T-helper 2 cell treated with Interferon-gamma antibody and Interleukin-4, amounts not matched to agents 5 μg/mL and 100 μg/mL, for 36 hours (primary cell): ENCODE measurements at regions not wholly inside any gene's neighbourhood (a gene's known extent, or its start where the extent isn't known, plus 50 kb on each side); places are given as distances from the start of the nearest gene placed in this dataset.

ENCODE experiments used
- DNase-seq: peaks from one replicate; pipeline ENCODE4 v3.0.0; 2021; ENCODE audit warnings: low spot score
- H3K27ac Mint-ChIP-seq: one replicate; pipeline ENCODE4 v1.8.0; 2021; ENCODE audit warnings: mild to moderate bottlenecking, mixed read lengths
- H3K27me3 Mint-ChIP-seq: one replicate; pipeline ENCODE4 v1.8.0; 2021; ENCODE audit warnings: low read depth, mixed read lengths
- H3K36me3 Mint-ChIP-seq: one replicate; pipeline ENCODE4 v1.8.0; 2021; ENCODE audit warnings: low read depth, mixed read lengths
- H3K4me1 Mint-ChIP-seq: one replicate; pipeline ENCODE4 v1.8.0; 2021; ENCODE audit warnings: low read depth, mixed read lengths
- H3K4me3 Mint-ChIP-seq: one replicate; pipeline ENCODE4 v1.8.0; 2022; ENCODE audit warnings: mild to moderate bottlenecking, moderate library complexity, mixed read lengths
- H3K9me3 Mint-ChIP-seq: one replicate; pipeline ENCODE4 v1.8.0; 2021; ENCODE audit warnings: mixed read lengths

DNA sequence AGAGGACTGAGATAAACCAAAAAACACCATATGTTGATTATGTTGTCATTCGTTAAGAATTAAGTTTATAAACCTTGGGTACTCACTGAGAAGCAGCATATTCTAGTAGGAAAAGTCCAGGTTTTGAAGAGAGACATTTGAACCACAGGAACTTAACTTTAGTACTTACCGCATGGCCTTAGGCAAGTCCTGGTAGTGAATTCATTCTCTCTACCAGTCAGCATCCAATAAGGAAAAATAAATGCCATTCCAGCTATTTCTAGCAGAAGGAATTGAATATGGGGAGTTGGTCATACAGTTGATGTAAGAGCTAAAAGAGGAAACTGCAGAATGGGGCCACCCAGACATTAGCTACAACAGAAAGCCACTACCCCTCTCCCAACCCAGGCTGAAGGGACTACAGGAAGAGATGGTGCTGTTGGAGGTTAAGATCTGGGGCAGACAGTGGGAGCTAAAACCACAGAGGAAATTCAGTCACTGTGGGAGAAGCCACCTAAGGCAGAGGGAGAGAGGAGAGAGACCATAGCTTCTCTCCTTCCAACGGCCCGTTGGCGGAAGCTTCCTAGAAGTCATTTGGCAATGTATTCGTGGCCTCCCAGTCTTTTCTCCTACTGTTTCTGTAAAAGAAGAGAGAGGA is 133.8 kb upstream of the RARB start:
- H3K4me1 Mint-ChIP-seq = no peaks in the 10 kb centered on the region
- H3K27ac Mint-ChIP-seq = no peak overlapping the region
- H3K36me3 Mint-ChIP-seq = no peaks in the 10 kb centered on the region
- DNase-seq = no peak
- no peaks in the 10 kb centered on the region for H3K9me3 Mint-ChIP-seq
- H3K4me3 Mint-ChIP-seq = no peak overlapping the region
- H3K27me3 Mint-ChIP-seq = no peaks in the 10 kb centered on the region

DNA sequence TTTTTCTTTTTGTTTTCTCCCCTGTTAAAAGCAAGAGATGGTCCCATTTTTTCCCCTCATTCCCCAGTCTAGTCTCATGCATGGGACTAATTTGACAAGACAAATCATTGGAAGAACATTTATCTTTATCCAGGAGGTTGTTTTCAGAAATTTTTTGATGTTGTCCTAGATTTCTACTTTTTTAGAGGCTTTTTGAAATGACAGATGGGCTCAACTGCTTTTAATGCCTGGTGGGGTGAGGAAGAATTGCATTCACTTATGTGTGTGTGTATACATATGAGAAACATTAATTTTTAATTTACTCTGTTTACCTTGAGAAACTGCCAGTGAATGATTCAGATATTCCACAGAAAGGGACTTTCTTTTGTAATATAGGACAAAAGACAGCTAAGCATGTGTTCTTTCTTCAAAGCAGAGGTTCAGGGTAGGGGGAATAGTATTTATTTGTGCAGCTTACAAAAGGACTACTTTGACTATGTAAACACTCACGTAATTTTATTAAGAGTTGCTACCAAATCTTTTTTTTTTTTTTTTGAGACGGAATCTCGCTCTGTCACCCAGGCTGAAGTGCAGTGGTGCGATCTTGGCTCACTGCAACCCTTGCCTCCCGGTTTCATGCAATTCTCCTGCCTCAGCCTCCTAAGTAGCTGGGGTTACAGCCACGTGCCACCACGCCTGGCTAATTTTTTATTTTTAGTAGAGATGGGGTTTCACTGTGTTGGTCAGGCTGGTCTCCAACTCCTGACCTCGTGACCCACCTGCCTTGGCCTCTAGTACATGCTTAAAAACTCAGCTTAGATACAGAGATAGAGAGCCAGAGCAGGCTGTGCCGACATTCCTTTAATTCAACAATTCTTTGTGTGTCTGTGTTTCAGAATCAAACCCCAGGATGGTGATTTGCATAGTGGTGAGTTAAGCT is 130.1 kb upstream of the RARB start:
- Mint-ChIP-seq H3K27me3 (no peaks in the 10 kb centered on the region), H3K9me3 (no peaks in the 10 kb centered on the region), H3K4me1 (no peaks in the 10 kb centered on the region), H3K36me3 (no peaks in the 10 kb centered on the region), H3K27ac (no peak overlapping the region), H3K4me3 (no peak overlapping the region)
- no peak for DNase-seq

DNA sequence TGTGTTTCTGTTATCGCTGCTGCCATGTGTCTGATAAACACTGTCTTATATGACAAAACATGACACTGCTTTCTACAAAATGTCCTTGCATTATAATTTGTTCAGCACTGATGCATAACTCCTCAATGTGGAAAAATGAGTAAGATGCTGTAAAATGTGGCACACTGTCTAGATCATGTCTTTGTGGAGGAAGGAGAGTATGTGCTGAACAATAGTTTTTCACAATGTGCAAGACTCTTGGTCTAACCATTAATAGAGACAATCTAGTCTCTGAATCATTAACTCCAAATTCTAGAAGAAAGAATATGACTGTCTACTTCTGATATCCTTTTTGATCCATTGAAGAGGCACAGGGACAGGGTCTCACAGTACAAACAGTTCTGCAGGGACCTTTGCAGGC is 127.9 kb upstream of the RARB start:
- Mint-ChIP-seq H3K4me1 (no peaks in the 10 kb centered on the region), H3K4me3 (no peak overlapping the region), H3K9me3 (no peaks in the 10 kb centered on the region), H3K36me3 (no peaks in the 10 kb centered on the region), H3K27me3 (no peaks in the 10 kb centered on the region), H3K27ac (no peak overlapping the region)
- no peak for DNase-seq

DNA sequence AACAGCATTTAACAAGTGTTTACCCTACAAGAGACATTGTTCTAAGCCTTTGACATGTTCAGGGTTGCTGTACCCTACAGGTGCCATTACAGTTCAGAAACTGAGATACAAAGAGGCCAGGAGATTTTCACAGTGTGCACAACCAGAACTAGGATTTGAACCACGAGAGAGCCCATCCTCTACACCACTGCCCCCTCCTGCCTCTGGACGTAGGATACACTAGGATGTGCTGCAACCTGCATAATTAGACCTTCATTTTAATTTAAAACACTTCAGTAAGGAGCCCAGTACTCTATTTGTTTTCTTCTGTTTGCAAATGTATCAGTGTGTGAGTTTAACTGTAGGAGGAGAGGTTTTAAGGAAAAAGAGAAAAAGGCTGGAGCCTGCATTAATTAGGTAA is 123.1 kb upstream of the RARB start:
- Mint-ChIP-seq H3K27ac (no peak overlapping the region), H3K36me3 (no peaks in the 10 kb centered on the region), H3K4me1 (no peaks in the 10 kb centered on the region), H3K9me3 (no peaks in the 10 kb centered on the region), H3K4me3 (no peak overlapping the region), H3K27me3 (no peaks in the 10 kb centered on the region)
- no peak for DNase-seq

- H3K4me1 Mint-ChIP-seq = no peaks in the 10 kb centered on the region
- H3K36me3 Mint-ChIP-seq = no peaks in the 10 kb centered on the region
- H3K27ac Mint-ChIP-seq = no peak overlapping the region
- H3K9me3 Mint-ChIP-seq = no peaks in the 10 kb centered on the region
- H3K4me3 Mint-ChIP-seq = no peak overlapping the region
- no peak for DNase-seq
- no peaks in the 10 kb centered on the region for H3K27me3 Mint-ChIP-seq
These were observed 122.0 kb upstream of the RARB start for GRCh38 chr3:25306066-25306465.

GRCh38 chr3:25306705-25307104 is 121.4 kb upstream of the RARB start:
- H3K4me1 Mint-ChIP-seq = no peaks in the 10 kb centered on the region
- H3K9me3 Mint-ChIP-seq = no peaks in the 10 kb centered on the region
- H3K36me3 Mint-ChIP-seq = no peaks in the 10 kb centered on the region
- H3K27ac Mint-ChIP-seq = no peak overlapping the region
- H3K4me3 Mint-ChIP-seq = no peak overlapping the region
- DNase-seq = no peak
- no peaks in the 10 kb centered on the region for H3K27me3 Mint-ChIP-seq

DNA sequence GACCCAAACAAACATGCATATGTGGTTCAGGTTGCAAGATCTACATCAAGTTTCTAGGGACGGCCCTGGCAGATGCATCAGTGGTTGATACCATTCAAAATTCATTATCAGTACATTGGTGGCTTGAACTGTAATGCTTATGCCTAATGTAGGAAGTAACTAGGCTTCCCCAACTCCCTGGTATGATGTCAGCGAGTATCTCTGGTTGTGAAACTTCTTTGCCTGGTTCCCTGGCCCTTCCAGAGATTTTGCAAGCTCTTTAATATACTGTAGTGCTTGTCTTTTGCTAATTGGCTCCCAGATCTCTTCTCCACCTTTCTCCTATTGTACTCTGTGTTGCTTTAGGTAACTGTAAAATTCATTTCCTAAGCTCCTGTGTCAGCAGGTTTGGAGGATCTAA is 114.8 kb upstream of the RARB start:
- Mint-ChIP-seq H3K4me1 (no peaks in the 10 kb centered on the region), H3K27me3 (no peaks in the 10 kb centered on the region), H3K27ac (no peak overlapping the region), H3K9me3 (peaks cover 5% of the 10 kb centered on the region), H3K36me3 (no peaks in the 10 kb centered on the region), H3K4me3 (no peak overlapping the region)
- DNase-seq = no peak

- Mint-ChIP-seq H3K4me3 (no peak overlapping the region), H3K9me3 (no peaks in the 10 kb centered on the region)
These were observed 103.0 kb upstream of the RARB start for GRCh38 chr3:25324954-25325655.

DNA sequence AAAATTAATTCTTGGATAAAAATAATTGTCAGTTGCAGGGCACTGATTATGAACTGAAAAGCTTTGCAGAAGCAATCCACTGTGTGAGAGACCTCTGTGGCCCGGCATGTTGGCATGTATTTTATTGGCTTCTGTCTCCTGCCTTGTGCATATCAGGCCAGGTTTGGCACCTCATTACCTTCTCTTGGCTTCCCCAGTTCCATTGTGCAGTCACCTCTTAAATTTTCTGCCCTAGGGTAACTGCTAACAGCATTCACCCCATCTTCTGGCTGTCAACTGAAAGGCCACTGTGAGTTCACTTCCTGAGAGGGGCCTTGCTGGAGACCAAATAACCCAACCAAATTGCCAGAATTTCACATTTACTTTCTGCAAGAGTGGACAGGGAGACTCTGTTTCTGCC is 92.7 kb upstream of the RARB start:
- Mint-ChIP-seq H3K36me3 (no peaks in the 10 kb centered on the region), H3K27me3 (no peaks in the 10 kb centered on the region), H3K27ac (no peak overlapping the region), H3K9me3 (peaks cover 8% of the 10 kb centered on the region), H3K4me1 (no peaks in the 10 kb centered on the region), H3K4me3 (no peak overlapping the region)
- DNase-seq = no peak

More at GRCh38 chr3:25324954-25325655, 103.0 kb upstream of the RARB start:
- H3K27ac Mint-ChIP-seq = no peak overlapping the region
- H3K27me3 Mint-ChIP-seq = no peaks in the 10 kb centered on the region
- DNase-seq = no peak
- no peaks in the 10 kb centered on the region for H3K4me1 Mint-ChIP-seq
- no peaks in the 10 kb centered on the region for H3K36me3 Mint-ChIP-seq

- H3K9me3 Mint-ChIP-seq = peaks cover 3% of the 10 kb centered on the region
- H3K4me3 Mint-ChIP-seq = no peak overlapping the region
- no peak for DNase-seq
- H3K36me3 Mint-ChIP-seq = no peaks in the 10 kb centered on the region
- no peaks in the 10 kb centered on the region for H3K27me3 Mint-ChIP-seq
- H3K27ac Mint-ChIP-seq = no peak overlapping the region
- no peaks in the 10 kb centered on the region for H3K4me1 Mint-ChIP-seq
These were observed 89.8 kb upstream of the RARB start for GRCh38 chr3:25338158-25338725.

GRCh38 chr3:25339225-25339624 is 88.8 kb upstream of the RARB start:
- H3K27ac Mint-ChIP-seq = no peak overlapping the region
- no peak overlapping the region for H3K4me3 Mint-ChIP-seq
- H3K4me1 Mint-ChIP-seq = no peaks in the 10 kb centered on the region
- no peaks in the 10 kb centered on the region for H3K36me3 Mint-ChIP-seq
- DNase-seq = no peak
- no peaks in the 10 kb centered on the region for H3K27me3 Mint-ChIP-seq
- H3K9me3 Mint-ChIP-seq = peaks cover 3% of the 10 kb centered on the region

DNA sequence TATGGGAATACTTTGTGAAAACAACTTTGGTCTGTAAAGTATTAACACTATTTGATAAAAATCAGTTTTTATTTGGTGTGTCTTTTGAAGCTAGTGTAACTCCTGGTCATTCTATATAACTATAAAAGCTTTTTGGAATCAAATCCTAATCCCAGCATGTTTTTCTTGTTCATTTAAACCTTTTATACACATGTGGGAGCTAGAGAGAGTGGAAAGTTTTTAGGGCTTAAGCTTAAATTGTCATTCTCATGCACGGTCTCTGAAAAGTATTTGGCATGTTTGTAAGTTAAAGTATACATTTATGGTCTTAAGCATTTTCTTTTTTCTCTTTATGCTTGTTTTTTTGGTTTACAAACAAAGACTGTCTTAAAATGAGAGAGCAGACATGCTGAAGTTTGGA is 83.4 kb upstream of the RARB start:
- Mint-ChIP-seq H3K27ac (no peak overlapping the region), H3K9me3 (peaks cover 5% of the 10 kb centered on the region), H3K4me1 (no peaks in the 10 kb centered on the region), H3K36me3 (no peaks in the 10 kb centered on the region), H3K4me3 (no peak overlapping the region), H3K27me3 (no peaks in the 10 kb centered on the region)
- no peak for DNase-seq

DNA sequence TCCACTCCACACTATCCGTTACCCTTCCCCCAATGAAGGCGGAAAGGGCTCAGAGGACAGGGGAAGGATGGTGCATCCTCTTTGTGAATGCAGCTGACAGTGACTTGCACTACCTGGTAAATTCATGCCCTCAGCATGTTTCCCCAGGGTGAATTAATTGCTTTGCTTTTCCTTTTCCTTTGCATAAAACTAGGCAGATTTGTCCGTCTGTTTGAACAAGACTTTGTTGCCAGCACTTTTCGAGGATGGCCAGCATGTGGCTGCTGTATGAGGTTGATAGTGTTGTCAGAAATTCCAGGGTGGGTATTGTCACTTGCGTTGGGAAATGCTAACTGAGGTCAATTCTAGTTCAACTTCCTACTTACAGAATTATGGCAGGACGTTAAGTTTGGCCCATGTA is 79.0 kb upstream of the RARB start:
- no peaks in the 10 kb centered on the region for H3K36me3 Mint-ChIP-seq
- no peak for DNase-seq
- H3K4me1 Mint-ChIP-seq = no peaks in the 10 kb centered on the region
- no peak overlapping the region for H3K27ac Mint-ChIP-seq
- H3K4me3 Mint-ChIP-seq = no peak overlapping the region
- H3K27me3 Mint-ChIP-seq = no peaks in the 10 kb centered on the region
- peaks cover 5% of the 10 kb centered on the region for H3K9me3 Mint-ChIP-seq
